T-helper 1 cell treated with Interleukin-12 subunit alpha and Interleukin-12 subunit beta and Interleukin-4 antibody, amounts not matched to agents 30 ng/mL and 1 ng/mL, for 36 hours (primary cell): ENCODE measurements at regions not wholly inside any gene's neighbourhood (a gene's known extent, or its start where the extent isn't known, plus 50 kb on each side); places are given as distances from the start of the nearest gene placed in this dataset.

Experiments used
- intact Hi-C: fragments of 100-400 bp; cut with micrococcal nuclease; formaldehyde crosslinking; loops from one replicate; pipeline ENCODE4 v1.15.1; 2024

DNA sequence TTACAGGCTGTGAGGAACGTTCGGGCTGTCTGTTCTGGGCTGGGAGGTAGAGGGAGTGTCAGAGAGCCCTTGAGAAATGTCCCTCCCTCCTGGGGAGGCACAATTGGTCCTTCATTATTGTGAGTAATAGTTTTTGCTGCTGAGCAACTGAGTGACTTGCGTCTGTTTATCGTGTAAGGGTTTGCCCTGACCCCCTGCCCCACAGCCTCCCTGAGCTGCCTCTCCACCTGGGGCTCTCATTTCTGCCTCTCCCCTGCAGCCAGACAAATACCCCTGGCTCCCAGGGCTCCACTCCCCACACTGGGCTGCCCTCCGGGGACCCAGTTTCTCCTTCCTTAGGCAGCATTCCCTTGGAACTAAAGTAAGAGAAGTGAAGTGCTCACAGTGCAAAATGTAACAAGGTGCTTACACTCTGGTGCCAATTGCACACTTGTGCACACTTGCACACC lies 174.9 kb upstream of the MVB12B start:
- intact Hi-C loops, result no loop called here

DNA sequence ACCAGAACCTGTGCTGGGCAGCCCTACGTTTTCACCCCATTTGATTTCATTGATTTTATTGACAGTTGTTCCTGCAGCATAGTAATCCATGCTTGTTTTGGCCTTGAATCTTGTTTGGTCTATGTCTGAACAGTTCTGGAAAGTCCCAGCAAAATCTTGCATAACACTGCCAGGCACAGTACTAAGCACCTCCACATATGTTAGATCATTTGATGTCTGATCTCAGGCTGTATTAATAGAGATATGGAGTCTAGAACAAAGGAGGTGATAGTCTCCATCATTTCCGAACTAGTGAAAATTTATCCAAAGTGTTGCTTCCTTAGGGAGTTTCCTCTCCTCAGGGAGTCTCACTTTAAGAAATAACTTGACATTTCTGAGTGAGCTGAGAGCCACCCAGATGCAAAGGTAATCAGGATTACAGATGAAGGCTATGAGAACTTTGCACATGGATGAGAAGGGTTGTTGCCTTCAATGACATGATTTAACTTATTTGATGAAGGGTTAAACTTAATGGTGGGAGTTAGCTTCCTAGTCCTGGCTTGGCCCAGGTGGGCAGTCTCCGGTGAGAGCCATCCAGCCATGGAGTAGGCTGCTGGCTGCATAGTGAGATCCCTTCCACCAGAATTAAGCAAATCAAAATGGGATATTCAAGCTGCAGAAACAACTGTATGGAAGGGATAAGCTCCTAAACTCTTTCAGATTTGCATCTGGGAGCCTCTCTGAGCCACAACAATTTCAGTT lies 173.8 kb upstream of the MVB12B start:
- intact Hi-C loops, result no loop called here

DNA sequence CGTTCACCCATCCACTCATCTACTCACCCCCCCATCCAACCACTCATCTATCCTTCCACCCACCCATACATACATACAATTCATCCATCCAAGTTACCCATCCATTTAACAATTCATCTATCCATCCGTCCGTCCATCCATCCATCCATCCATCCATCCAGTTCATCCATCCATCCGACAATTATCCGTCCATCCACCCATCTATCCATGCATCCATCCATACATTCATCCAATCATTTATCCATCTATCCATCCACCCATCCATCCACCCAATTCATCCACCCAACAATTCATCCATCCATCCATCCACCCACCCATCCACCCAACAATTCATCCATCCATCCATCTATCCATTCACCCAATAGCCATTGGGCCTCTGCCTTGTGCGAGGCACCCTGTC lies 173.2 kb upstream of the MVB12B start:
- intact Hi-C loops, result no loop called here

DNA sequence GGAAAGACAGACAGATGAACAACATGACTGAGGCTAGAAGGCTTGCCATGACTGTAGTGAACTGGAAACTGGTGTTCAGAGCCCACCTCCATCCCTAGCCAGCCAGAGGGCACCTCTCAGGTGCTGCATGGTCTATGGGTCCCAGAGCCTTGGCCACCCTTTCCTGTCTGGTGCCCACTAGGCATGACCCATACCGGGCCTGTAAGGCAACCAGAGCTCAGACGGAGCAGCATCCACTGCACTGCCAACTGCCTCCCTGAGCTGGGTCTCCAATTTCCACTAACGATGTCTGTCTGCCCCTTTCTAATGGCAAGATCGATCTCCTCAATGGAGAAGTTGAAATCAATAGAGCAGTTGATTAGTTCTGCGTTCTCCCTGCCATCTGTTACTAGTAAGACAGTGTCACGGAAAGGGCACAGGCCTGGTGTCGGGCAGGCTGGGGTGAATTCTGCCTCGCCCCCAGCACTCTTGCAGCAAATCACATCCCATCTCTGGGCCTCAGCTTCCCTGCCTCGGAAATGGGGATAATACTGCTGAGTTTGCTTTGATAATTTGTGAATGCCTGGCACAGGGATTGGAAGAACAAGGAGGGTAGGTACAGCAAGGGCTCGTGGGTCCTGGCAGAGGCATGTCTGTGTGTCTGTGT lies 172.3 kb upstream of the MVB12B start:
- intact Hi-C loops, result no loop called here

DNA sequence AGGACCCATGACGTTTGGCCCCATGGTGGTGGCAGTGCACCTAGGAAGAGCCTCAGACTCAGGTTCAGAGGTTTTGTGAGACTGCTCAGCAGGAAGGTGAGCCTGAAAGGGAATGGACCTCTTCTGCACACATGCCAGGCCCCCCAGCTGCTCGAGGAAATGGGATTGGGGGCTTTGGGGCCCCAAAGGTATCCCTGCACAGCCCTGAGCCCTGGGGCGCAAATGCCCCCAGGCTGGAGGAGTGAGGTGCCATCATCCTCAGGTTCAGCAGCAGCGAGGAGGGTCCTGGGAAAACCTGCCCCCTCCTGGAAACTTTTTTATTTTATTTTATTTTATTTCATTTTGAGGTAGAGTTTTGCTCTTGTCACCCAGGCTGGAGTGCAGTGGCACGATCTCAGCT lies 171.8 kb upstream of the MVB12B start:
- intact Hi-C loops, result no loop called here

DNA sequence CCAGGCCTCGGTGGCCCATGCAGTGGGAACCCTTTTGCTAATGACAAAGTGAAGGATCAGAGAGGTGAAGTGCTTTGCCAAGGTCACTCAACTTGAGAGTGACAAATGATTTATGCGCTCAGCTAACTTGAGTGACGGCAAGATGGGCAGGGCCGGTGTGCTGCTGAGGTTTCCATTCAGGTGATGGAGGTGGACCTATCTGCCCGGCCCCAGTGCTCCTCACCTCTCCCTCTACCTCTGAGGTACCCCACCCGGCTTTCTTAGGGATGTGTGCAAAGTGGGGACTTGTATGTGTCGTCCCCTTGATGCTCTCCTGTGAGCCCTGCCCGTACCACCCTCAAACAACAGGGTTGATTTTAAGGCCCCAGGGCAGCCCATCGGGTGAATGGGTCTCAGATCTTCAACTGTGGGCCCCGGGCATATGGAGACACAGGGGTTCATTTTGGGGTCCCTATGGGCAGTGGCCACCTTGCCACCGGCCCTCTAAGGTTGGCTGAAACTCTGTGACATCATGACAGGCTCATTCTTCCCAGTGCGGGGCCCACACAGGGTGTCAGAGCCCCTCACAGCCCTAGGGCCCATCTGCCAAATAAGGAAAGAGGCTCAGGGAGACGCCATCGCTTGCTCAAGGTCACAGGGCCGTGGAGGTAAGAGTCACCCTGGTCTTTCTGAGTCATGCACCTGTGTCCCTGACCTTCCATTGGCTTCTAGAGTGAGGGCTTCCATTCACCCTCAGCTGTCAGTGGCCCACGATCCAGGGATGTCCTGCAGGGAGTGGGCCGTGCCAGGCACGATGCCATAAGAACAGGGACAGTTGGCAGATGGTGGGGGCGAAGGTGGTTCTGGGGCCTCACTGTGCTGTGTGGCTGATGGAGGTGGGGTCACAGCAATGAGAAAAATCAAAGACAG lies 170.6 kb upstream of the MVB12B start:
- intact Hi-C loops, result no loop called here

DNA sequence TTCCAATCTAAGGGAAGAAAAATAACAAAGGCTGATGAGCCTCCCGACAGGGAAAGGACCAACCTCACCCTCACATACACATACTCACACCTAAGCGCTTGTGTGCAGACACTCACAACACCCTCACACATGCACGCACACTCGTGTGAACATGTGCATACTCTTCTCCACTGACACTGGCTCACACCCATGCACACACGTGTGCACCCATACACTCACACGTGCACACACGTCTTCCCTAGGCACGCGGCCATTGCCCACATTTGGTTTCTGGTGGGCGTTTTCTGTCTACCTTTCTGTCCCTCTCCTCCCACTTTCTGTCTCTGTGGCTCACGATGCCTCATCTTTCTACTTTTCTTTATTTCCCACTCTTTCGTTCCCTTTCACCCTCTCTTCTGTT lies 169.7 kb upstream of the MVB12B start:
- intact Hi-C loops, result no loop called here

DNA sequence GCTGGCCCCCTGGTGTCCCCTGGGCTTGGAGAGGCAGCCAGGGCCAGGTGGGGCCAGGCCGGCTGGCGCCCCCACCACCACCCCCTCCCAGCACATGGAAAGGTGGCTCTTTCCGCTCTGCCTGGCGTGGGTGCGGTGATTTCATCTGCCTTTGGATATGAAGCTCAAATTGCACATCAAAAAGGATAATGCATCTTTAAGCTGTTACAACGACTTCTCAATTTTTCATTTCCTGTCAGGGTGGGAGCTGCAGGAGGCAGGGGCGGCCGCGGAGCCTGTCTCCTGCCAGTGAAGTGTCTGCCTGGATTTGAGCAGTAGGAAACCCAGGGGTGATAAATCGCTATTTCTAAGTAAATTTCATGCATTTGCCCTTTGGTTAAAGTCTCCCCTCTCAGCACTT lies 169.2 kb upstream of the MVB12B start:
- intact Hi-C loops, result no loop called here

DNA sequence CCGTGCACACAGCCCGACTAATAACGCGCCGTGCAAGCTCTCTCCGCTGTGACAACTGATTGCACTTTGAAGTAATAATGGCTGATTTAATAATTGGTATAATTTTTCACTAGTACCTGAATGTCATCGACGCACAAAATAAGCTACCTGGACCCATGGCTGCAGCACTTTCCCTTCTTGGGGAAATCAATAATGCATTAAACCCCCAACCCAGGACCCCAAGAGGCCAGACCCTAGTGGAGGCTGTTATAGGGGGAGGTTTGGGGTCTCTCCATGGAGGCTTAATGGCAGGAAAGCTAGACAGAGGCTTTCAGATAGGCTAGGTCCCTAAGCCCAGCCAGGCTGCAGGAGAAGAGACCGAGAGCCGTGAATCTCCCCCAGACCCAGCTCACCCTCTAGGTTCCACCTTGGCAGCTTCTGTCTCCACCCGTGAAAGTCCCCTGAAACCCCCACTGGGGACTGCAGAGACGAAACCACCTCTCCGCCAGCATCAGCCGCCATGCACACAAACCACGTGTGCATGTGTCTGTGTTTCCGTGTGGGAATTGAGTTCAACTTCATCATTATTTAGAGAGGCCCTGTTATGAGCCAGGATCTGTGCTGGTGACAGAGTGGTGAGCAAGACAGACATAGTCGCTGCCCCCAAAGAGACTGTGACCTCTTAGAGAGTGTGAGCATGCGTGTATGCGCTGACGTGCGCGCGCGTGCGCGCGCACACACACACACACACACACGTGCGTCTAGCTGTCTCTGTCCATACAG lies 168.6 kb upstream of the MVB12B start:
- intact Hi-C loops, result no loop called here

DNA sequence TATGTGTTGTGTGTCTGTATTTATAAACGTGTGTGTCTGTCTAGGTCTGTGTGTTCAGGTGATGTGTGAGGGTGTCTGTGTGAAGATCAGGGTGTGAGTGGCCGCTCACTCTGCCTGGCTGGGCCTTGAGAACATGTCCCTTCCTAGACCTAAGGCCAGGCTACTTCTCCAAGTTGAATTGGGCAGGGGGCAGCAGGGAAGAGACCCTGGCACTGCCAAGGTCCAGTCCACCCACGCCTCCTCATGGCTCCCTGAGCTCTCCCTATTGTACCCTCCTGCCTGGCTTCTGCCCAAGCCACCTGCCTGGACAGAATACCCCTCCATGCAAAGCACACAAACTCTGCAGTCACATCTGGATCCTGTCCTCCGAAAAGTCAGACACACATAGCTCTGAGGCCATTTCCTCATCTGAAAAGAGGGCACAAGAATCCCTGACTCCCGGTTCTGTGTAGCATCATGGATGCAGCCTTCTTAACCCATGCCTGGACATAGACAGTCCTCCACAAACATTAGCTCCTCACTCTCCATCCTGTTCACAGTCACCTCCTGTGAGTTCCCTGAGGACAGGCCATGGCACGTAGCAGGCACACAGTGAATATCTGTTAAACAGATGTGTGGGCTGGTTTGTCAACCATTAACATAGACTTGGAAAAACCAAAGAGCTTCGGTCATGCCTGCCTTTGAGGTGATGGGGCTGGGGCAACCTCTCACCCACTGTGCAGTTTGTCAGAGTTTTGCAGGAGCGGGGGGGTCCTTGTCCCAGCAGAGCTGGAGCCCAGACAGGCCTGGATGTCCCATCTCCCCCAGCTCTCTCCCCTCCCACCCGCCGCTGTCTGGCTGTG lies 167.8 kb upstream of the MVB12B start:
- intact Hi-C loops, result no loop called here

DNA sequence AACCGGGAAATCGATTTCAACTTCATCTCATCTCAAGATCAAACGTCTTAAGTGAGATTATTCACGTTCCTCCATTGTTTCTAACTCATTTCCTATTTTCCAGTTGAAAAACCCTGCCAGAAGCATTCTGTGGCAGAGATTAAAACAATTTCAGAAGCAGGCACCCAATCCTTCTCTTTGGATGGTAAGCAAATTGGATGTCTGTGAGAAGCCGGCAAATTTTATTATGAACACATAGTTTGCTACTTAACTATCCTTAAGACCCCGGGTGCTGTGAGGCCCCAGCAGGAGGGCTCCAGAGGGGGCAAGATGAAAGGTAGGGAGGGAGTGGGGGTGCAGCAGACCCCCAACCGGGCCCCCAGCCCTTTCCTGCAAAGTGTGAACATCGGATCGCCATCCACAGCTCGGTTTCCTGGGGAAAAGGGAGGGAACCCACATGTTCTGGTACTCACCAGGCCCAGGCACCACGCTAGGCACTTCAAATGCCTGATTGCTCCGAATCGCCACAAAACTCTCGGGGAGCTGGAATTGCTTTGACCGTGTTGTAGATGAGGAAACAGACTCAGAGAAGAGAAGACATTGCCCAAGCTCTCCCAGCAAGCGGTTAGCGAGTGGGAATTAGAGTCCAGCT lies 167.1 kb upstream of the MVB12B start:
- intact Hi-C loops, result no loop called here

DNA sequence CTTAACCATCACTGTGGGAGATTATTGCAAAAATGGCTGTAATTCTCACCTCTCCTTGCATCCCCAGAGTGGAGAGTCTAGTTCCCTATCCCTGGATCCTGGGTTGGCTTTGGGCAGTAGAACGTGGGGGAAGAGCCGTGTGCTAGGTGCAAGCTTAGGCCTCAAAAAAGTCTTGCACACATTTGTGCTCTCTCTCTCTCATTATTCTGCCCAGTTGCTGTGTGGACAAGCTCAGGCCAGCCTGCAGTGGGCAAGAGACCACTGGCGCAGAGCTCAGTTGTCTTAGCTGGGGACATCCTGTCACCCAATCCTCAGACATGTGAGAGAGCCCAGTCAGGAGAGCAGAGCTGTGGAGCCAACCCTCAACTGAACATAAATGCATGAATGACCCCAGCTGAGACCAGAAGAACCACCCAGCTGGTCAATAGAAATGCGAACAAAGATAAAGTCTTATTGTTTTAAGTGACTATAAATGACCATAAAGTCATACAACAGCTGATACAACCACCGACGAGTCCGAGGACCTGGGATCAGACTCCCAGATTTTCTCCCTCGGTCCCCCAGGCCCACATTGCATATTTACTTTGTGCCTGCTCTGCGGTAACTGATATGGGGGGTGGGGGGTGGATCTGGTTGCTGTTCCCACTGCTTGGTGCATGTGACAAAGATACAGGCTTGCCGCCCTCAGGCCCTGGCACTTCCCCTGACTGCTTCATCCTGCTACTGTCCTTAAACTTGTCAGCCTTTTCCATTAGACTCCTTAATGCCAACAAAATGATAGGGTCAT lies 166.4 kb upstream of the MVB12B start:
- intact Hi-C loops, result no loop called here

DNA sequence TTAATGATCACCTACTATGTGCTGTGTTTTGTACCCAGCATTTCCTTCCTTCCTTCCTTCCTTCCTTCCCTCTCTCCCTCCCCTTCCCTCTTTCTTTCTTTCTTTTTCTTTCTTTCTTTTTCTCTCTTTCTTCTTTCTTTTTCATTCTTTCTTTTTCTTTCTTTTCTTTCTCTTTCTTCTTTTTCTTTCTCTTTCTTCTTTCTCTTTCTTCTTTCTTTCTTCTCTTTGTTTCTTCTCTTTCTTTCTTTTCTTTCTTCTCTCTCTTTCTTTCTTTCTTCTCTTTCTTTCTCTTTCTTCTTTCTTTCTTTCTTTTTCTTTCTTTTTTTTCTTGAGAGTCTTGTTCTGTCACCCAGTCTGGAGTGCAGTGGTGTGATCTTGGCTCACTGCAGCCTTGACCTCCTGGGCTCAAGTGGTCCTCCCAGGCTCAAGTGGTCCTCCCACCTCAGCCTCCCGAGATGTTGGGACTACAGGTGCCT lies 165.7 kb upstream of the MVB12B start:
- intact Hi-C loops, result no loop called here

DNA sequence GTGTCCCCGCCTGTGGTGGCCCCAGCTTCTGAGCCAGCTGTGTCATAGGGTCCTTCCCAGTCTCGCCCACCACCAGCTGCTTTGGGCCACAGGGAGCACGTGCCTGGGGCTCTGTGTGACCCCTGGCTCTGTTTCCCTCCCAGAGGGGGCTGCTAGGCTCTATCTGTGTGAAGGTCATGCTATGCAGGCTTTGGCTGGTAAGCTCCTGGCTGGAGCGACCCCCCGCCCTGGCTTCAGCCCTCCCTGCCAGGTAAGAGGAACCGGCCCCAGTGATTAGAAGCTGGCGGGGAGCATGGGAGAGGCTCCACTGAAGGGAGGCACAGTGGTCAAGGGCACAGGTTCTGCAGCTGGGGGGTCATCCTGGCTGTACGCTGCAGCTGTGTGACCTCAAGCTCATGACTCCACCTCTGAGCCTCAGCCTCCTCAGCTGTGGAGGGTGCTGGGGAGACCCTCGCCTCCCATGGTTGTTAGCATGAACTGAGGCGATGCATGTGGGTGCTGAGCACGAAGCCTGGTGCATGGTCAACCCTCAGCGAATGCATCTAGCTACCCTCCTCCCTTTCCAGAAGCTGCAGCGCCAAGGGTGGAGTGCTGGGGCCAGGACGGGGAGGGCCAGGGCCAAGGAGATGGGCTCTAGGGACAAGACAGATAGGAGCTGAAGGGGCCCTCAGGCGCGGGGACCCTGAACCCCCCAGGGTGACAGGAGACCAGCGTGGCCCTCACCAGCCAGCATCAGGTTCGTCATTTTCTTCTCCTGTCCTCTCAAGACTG lies 163.8 kb upstream of the MVB12B start:
- intact Hi-C loops, result no loop called here

DNA sequence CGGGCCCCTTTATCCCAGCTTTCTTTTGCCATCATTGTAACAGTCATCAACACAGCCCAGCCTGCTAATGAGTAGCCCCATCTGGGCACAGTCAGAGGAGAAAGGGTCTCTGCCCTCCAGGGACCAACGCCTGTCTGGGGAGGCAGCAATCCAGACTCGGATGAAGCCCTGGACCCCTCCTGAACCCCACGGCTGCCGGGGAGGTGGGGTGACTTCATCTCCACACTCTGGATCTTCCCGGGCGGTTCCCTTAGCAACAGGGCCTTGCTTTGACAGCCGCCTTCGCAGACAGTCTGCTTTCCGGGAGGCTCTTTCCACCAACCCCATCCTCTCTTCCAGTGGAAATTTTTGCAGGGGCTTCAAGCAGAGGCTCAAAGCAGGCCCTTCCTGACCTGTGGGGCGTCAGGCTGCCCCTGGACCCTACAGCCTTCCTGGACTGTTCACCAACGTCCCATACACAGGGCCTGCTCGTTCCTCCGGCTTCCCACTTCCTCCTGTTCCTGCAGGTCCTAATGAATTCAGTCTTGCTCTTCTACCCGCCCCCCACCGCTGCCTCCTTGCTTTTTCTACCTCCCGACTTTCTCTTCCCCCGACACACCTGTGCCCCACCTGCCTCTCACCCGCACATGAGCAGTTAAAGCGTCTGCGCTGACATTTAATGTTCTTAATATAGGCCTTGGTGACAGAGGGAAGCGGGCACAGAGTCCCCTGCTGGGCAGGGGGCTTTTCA lies 161.7 kb upstream of the MVB12B start:
- intact Hi-C loops, result no loop called here

DNA sequence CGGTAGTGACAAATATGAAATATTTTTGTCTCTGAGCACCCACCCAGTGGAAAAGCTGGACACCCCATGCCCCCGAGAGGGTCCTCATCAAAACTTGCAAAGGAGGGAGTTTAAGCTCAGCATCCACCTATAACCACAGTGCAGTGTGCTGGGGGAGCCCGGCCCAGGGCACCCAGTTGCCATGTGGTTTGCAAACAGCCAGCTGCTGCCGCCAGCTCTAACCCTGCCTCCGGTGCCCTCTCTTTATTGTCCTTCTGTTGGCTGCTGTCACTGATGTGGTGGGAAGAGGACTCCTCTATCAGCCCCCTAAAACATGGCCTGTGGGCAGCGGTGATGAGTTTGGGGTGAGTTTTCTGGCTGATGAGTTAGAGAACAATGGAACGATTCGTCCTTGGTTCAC lies 160.9 kb upstream of the MVB12B start:
- intact Hi-C loops, result no loop called here

DNA sequence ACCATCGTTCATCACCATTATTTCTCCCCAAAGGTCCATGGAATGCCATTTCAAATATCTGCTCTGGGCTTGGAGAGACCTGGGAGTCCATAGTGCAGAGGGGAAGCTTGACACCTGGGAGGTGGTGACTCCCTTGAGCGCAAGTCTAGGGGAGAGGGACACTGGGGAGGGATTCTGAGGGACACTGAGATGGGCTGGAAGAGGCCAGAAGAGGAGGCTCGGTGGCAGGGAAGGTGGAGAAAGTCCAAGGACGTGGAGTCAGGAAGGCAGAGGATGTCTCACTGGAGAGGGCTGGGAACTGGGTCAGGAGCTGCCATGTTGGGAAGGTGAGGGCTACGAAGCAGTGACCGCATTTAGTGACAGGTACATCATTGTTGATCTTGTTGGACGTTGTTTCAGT lies 160.3 kb upstream of the MVB12B start:
- intact Hi-C loops, result no loop called here

DNA sequence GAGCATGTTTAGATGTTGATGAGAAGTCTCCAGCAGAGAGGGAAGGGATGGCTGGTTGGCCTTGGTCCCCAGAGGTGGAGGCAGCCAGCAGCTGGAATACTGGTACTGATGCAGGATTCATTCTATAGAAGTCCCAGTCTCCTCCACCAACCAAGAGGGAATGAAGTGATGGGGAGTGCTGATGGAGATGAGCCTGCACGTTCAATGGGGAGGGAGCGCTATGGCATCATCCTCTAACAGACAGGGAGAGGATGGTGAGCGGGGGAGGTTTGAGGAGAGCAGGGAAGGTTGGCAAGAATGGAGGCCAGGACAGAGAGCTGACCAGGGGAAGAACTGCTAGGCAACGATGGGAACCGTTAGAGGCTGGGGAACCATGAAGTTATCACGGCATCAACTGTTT lies 159.8 kb upstream of the MVB12B start:
- intact Hi-C loops, result no loop called here
